ENCODE measurements at regions not wholly inside any gene's neighbourhood (a gene's known extent, or its start where the extent isn't known, plus 50 kb on each side); places are given as distances from the start of the nearest gene placed in this dataset.

DNA sequence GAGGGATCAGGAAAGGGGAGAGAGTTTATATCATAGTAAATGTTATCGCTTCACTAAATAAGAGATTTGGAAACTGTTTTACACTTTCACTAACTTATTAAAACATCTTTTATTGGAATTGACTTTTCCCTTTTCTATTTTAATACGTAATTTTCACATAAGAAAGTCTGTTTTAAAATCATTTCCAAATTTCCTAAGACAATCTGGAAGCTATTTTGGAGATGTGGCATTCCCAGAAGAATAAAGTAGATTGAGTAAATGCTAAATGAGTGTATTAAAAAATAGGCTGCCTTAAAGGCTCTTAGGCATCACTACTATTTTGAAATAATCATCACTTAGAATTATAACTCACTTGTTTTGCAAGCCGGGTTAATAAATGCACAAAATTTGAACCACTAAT lies 763.5 kb downstream of the EDEM1 start:
- TF ChIP-seq, protein P1, sequence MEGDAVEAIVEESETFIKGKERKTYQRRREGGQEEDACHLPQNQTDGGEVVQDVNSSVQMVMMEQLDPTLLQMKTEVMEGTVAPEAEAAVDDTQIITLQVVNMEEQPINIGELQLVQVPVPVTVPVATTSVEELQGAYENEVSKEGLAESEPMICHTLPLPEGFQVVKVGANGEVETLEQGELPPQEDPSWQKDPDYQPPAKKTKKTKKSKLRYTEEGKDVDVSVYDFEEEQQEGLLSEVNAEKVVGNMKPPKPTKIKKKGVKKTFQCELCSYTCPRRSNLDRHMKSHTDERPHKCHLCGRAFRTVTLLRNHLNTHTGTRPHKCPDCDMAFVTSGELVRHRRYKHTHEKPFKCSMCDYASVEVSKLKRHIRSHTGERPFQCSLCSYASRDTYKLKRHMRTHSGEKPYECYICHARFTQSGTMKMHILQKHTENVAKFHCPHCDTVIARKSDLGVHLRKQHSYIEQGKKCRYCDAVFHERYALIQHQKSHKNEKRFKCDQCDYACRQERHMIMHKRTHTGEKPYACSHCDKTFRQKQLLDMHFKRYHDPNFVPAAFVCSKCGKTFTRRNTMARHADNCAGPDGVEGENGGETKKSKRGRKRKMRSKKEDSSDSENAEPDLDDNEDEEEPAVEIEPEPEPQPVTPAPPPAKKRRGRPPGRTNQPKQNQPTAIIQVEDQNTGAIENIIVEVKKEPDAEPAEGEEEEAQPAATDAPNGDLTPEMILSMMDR (IDR thresholded peaks at IDR 0.05; ENCODE audit: borderline replicate concordance, extremely low read depth, low read length, poor library complexity, severe bottlenecking), result no peak
- no peak for TF ChIP-seq EZH2 (IDR thresholded peaks at IDR 0.05; ENCODE audit: borderline replicate concordance, low read depth, low read length, severe bottlenecking)

Measured in DND-41 (cell line).